HG03342 (cell line): ENCODE measurements at regions not wholly inside any gene's neighbourhood (a gene's known extent, or its start where the extent isn't known, plus 50 kb on each side); places are given as distances from the start of the nearest gene placed in this dataset.
"Not testable (repeated sequence)": the region's sequence is repeated elsewhere in the genome, so short reads cannot be mapped to it uniquely, and the experiment has no call there.

Source experiments
- ATAC-seq: cut with Tn5 transposase; IDR thresholded peaks from one replicate; pipeline ENCODE4 v1.9.1; 2021; ENCODE audit warnings: mild to moderate bottlenecking, moderate library complexity; ENCODE audit not compliant: unreplicated experiment

DNA sequence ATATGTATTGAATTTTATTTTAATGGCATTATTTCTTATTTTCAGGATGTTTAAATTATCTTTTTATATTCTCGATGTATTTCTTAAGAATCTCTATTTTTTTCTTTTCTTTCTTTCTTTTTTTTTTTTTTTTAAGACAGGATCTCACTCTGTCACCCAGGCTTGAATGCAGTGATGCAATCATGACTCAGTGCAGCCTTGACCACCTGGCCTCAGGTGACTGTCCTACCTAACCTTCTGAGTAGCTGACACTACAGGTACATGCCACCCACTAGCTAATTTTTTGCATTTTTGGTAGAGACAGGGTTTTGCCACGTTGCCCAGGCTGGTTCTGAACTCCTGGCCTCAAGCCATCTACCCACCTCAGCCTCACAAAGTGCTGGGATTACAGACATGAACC lies 143.8 kb upstream of the LAMA2 start:
- no peak for ATAC-seq

DNA sequence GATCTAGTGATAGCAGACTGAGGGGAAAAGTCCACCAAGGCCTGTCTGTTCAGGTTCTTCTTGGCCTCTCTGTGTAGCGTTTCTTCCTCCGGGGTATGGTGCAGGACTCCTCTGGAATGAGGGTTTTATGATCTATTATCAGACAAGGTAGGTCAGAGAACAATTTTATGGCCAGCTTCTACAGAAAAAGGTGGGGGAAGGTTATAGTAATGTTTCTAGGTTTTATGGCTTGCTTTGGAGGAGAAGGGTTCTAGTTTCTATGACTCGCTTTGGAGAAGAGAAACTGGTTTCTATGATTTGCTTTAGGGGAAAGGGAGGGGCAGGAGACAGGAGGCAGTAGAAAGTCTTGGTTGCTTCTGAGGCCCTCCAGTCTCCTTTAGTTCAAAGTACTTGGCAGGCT lies 144.8 kb upstream of the LAMA2 start:
- peak; percentile 85 for ATAC-seq

DNA sequence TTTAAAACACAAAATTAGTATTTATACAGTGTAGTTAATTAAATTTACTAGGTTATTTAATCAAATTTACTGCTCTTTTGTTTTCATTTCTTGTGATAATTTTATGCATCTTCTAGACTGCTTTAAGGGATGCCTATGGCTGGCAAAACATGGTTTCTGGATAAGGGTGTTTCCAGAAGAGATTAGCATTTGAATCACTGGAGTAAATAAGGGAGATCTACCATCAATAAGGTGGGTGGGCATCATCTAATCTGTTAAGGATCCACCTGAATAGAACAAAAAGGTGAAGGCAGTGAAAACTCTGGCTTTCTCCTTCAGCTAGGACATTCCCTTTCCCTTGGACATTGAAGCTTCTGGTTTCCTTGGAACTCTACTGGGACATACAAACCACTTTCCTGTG lies 146.2 kb upstream of the LAMA2 start:
- no peak for ATAC-seq

DNA sequence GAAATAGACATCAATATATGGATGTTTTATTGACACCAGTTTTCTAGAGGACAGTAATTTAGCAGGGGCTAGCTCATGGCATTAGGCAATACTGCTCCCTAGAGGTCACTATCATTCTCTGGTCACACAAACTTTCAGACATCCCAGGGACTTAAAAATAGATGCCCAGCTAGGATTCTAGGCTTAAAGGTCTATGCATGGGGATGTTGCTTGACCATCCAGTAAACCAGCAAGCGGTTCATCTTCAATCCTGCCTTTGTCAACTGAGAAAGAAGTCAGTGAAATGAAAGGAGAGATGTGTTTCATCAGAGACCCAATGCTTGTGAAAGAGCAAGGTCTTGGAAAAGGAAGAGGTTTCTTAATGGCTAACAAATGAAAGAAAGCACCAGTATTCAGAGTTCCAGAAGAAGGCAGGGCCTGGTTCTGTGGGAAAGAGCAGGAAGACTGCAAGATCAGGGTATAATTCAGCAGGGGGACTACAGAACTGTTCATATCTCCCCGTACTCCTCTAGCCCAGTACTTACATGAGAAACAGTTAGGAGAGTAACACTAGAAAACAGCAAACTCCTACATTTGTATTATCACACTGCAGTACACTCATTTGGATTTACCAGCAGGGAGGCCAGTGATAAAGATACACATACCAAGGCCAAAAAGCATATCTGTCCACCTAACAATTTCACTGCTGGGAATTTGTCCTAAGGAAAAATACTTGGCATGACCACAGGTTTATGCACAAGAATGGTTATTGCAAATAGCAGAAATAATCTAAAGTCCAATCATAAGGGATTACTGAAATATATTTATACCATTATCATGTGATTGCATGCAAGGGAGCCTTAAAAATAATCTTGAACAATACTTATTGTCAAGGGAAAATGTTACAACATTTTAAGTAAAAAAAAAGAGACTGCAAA lies 151.4 kb upstream of the LAMA2 start:
- ATAC-seq = peak; percentile 66

DNA sequence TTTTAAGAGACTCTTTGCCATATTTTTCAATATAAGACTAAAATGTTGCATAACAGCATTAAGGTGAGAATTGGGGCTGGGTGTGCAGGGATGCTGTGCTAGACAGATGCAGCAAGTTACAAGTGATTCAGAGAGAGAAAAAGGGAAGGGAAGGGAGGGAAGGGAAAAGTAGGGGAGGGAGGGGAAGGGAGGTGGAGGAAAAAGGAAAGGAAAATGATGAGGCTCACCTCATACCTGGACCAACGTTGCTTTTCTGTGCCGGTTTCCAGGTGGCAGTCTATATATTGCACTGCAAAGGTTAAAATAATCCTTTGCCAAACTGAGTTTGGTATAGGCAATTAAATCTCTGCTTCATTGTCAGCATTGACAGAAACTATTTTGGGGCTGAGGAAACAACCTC lies 155.4 kb upstream of the LAMA2 start:
- ATAC-seq = no peak

- ATAC-seq = peak; percentile 70
These were observed 157.4 kb upstream of the LAMA2 start for GRCh38 chr6:128725271-128726233.

DNA sequence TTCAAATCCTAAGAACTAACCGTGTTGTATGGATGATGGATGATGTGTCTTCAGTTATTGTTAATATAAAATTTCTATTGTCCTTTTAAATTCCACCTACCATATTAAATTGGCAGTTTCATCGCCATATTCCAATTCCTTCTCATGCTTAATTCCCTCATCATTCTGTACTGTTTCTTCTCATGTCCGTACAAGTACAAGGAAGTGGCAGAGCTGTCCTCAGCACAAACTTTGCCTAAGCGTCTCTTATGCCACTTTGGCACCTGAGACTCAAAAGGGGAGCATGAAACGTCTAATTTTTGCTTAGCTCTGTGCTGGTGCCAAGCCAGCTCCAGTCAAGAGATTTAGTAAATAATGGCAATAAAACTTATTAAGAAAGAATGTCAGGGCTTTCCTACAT lies 158.2 kb upstream of the LAMA2 start:
- no peak for ATAC-seq

- no peak for ATAC-seq
These were observed 159.3 kb upstream of the LAMA2 start for GRCh38 chr6:128723667-128724066.

- no peak for ATAC-seq
These were observed 162.0 kb upstream of the LAMA2 start for GRCh38 chr6:128720891-128721290.

GRCh38 chr6:128719786-128720185 lies 163.2 kb upstream of the LAMA2 start:
- ATAC-seq = no peak

GRCh38 chr6:128713461-128713860 lies 169.5 kb upstream of the LAMA2 start:
- ATAC-seq = no peak

GRCh38 chr6:128712898-128713297 lies 170.0 kb upstream of the LAMA2 start:
- no peak for ATAC-seq

DNA sequence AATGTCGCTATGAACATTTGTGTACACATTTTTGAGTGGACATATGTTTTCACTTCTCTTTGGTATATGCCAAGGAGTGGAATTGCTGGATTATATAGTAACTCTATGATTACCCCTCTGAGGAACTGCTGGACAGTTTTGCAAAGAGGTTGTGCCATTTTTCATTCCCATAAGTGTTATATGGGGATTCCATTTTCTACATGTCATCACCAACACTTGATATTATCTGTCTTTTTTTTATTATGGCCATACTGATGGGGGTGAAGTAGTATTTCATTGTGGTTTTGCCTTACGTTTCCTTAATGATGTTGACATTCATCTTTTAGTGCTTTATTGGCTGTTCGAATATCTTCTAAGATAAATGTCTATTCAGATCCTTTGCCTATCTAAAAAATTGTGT lies 171.8 kb upstream of the LAMA2 start:
- ATAC-seq = no peak

DNA sequence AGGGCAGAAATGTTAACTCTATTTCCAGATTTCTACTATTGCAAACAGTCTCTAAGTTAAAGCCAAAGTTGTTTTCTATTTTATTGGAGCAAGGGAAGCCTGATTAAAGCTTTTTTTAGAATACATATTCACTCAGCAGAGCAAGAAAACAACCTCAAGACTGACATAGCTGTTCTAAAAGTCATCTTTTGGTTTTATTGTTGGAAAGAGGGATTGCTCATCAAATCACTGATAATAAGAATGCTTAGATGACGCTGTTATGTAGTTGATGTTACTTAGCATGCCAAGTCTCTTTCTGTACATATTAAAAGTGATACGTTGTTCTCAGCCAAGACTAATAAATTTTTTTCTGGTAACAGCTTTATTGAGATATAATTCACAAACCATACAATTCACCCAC lies 172.6 kb upstream of the LAMA2 start:
- no peak for ATAC-seq

DNA sequence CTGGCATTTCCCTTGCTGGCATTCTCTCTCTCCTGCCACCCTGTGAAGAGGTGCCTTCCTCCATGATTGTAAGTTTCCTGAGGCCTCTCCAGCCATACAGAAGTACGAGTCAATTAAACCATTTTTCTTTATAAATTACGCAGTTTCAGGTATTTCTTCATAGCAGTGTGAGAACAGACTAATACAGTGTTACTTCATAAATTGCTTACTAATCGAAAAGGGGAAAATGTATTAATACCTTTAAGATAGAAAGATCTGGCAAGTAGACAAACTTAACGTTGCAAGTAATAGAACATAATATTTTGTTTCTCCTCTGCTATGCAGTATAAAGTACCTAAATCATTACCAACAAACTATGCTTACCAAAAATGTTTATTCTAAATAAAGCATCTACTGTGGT lies 178.3 kb upstream of the LAMA2 start:
- no peak for ATAC-seq

DNA sequence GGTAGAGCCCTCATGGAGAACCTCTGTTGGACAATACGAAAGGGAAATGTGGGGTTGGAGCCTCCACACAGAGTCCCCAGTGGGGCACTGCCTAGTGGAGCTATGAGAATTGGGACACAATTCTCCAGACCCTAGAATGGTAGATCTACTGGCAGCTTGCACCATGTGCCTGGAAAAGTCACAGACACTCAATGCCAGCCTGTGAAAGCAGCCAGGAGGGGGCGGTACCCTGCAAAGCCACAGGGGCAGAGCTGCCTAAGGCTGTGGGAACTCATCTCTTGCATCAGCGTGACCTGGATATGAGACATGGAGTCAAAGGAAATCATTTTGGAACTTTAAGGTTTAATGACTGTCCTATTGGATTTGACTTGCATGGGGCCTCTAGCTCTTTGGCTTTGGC lies 179.1 kb upstream of the LAMA2 start:
- not testable (repeated sequence) for ATAC-seq

DNA sequence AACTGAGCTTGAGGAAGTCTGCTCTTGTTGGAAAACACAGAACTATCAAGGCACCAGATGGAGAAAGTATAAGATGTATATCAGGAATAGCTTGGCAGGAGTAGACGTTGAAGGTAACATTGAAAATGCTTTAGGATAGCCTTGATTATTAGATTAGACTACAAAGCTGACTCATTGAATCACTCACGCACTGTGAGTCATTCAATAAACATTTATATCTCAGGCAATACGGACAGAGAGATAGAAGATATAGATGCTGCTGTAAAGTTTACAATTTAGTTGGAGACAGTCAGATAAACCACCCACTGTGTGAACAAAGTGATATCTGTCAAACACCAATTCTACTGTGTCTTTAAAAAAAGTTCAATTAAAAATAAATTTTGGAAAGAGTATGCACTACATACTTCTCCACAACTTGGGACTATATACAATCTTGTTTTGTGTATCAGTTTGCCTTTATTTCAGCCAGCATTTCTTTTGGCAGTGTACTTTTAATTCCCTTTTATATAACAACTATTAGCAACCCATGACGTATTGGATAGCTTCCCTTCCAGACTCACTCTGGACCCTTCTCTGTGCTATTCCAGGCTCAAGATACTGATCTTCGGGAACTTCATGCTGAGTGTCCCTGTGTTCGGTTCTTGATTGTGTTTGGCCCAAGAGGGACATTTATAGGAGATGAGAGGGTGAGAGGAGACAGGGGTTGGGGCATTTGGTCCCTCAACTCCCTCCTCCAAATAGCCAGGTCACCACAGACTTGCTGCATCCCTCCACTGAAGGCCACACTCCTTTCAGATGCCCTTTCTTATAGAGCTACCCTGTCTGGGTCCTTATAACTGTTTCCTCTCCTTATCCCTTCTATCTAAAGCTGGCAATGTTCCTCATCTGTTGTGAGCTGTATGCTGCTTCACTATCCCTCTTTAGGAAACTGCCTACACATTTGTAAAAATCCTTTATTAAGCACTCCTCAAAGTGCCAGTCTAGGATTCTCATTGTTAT lies 176.6 kb upstream of the PTPRK start:
- ATAC-seq = no peak

GRCh38 chr6:128694303-128695009 lies 174.1 kb upstream of the PTPRK start:
- peak; percentile 89 for ATAC-seq

GRCh38 chr6:128690063-128690462 lies 169.7 kb upstream of the PTPRK start:
- no peak for ATAC-seq

DNA sequence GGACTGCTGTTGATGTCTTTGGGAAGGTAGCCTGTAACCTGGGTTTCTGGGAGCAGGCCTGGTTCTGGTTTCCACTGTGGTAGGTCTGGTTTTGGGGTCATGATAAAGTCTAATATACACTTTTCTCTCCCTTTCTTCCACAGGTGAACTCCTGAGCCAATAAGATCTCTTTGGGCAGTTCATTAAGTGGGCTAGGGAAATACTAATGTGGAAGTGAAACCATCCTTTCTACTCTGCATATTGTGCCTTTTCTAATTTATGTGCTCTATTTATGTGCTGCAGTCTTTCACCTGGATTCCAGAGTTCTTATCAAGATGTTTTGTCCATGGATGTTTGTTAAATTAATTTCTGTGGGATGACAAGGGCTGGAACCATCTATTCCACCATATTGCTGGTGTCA lies 165.7 kb upstream of the PTPRK start:
- no peak for ATAC-seq
